ENCODE measurements at regions not wholly inside any gene's neighbourhood (a gene's known extent, or its start where the extent isn't known, plus 50 kb on each side); places are given as distances from the start of the nearest gene placed in this dataset.

DNA sequence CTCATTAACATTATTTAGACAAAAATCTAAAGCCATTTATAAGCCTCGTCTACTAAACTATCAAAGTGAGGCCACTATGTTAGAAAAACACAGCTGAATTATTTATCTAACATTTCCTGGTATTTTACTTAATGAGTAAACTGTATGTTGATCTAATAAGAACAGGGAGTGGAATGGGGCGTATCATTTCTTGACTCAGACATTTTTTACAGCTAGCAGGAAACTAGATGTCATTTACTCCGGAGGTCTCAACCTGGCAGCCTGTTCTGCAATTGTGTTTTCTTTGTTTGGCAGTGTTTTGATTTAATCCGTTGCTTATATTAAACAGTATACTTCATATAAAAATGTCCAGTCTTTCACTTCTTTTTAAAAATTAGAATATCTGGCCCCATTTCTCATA is 79.1 kb upstream of the ABI3BP start:
- no peak overlapping the region for H3K4me3 ChIP-seq
- H3K4me1 ChIP-seq (ENCODE audit: control insufficient read depth, insufficient read depth, low read length) = no peaks in the 10 kb centered on the region
- H3K9me3 ChIP-seq (replicated peaks; ENCODE audit: control insufficient read depth, insufficient read depth, low read length) = no peaks in the 10 kb centered on the region
- H3K27me3 ChIP-seq (replicated peaks in 1 of 2; ENCODE audit: control insufficient read depth in 2 of 2, insufficient read depth in 2 of 2, low read length in 1 of 2) = no peaks in the 10 kb centered on the region
- H3K27ac ChIP-seq (ENCODE audit: control insufficient read depth, insufficient read depth) = no peak overlapping the region
- no peaks in the 10 kb centered on the region for H4K20me1 ChIP-seq (ENCODE audit: control insufficient read depth, insufficient read depth)
- ChIA-PET SMC1A (ENCODE audit: uncharacterized antibody, unreplicated experiment) (no interaction called here), RAD21 (ENCODE audit: unreplicated experiment) (interaction anchor here (1.1 kb wide), 1 partner anchor 124 kb away, joined by 3 read pairs; no protein-coding TSS in a partner anchor), CTCF (interaction anchor here (0.6 to 4.5 kb wide), 4 partner anchors 10 to 310 kb away, joined by 3 to 25 read pairs (median 4); no protein-coding TSS in a partner anchor), POLR2A (no interaction called here)
- in situ Hi-C loops (cut with MboI) (loop anchor here (5.0 kb wide), 2 partner anchors 310 to 565 kb away; no protein-coding TSS in a partner anchor), intact Hi-C loops (cut with micrococcal nuclease; ENCODE audit: unreplicated experiment) (no loop called here)
- TF ChIP-seq SUZ12 (IDR thresholded peaks at IDR 0.05; ENCODE audit: unreplicated experiment) (no peak), TCF12 (IDR thresholded peaks at IDR 0.05; ENCODE audit: low read depth, low read length) (no peak), E4F1 (IDR thresholded peaks at IDR 0.05; ENCODE audit: borderline replicate concordance, partially characterized antibody) (no peak), SIX5 (IDR thresholded peaks at IDR 0.05; ENCODE audit: low read depth, low read length, severe bottlenecking) (no peak), POU2F2 (IDR thresholded peaks at IDR 0.05; ENCODE audit: borderline replicate concordance, low read depth, low read length) (no peak), POLR2AphosphoS5 (IDR thresholded peaks at IDR 0.05; ENCODE audit: low read length) (no peak), BMI1 (IDR thresholded peaks at IDR 0.05; ENCODE audit: borderline replicate concordance) (no peak), ZNF207 (IDR thresholded peaks at IDR 0.05; ENCODE audit: borderline replicate concordance) (no peak), RAD51 (IDR thresholded peaks at IDR 0.05) (no peak), ZNF217 (IDR thresholded peaks at IDR 0.05) (no peak), BCL11A (IDR thresholded peaks at IDR 0.05; ENCODE audit: low read depth, low read length) (no peak), SREBF2 (IDR thresholded peaks at IDR 0.05; ENCODE audit: low read length) (no peak), FOXM1 (IDR thresholded peaks at IDR 0.05; ENCODE audit: low read depth, low read length) (no peak), PML (IDR thresholded peaks at IDR 0.05; ENCODE audit: low read length) (no peak), BACH1 (IDR thresholded peaks at IDR 0.05; ENCODE audit: borderline replicate concordance) (no peak), ZNF592 (IDR thresholded peaks at IDR 0.05) (no peak), SRF (IDR thresholded peaks at IDR 0.05; ENCODE audit: low read depth in 2 of 2, low read length in 2 of 2) (no peak), ZNF24 (IDR thresholded peaks at IDR 0.05) (no peak)
- TF ChIP-seq, protein P1, sequence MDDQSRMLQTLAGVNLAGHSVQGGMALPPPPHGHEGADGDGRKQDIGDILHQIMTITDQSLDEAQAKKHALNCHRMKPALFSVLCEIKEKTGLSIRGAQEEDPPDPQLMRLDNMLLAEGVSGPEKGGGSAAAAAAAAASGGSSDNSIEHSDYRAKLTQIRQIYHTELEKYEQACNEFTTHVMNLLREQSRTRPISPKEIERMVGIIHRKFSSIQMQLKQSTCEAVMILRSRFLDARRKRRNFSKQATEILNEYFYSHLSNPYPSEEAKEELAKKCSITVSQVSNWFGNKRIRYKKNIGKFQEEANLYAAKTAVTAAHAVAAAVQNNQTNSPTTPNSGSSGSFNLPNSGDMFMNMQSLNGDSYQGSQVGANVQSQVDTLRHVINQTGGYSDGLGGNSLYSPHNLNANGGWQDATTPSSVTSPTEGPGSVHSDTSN (IDR thresholded peaks at IDR 0.05; ENCODE audit: insufficient replicate concordance, low read depth, low read length) = no peak
- H3K79me2 ChIP-seq (ENCODE audit: control insufficient read depth, insufficient read depth, low read length) = no peaks in the 10 kb centered on the region
- no peaks in the 10 kb centered on the region for H3K36me3 ChIP-seq (ENCODE audit: control insufficient read depth in 2 of 2, insufficient read depth in 2 of 2, low read length in 1 of 2)
- no peak overlapping the region for H3K4me2 ChIP-seq (ENCODE audit: control insufficient read depth, insufficient read depth)
- WGBS (ENCODE audit: insufficient coverage, insufficient replicate concordance, low lambda C conversion rate, missing lambda C conversion rate) = 57% methylated on average over 4 of the region's 4 CpGs
- FAIRE-seq = no peak
- H2AFZ ChIP-seq (ENCODE audit: control insufficient read depth, low read depth, low read length) = no peak overlapping the region
- no peak overlapping the region for H3K9ac ChIP-seq (ENCODE audit: control insufficient read depth, insufficient read depth, low read length)
- ATAC-seq = no peak
- no TSS peak for BruUV-seq (replicated peaks)
- DNase-seq (ENCODE audit: low read depth, low spot score) = no peak

Measured in GM12878 (cell line).